HG03354 (cell line): ENCODE measurements at regions not wholly inside any gene's neighbourhood (a gene's known extent, or its start where the extent isn't known, plus 50 kb on each side); places are given as distances from the start of the nearest gene placed in this dataset.

Source experiments
- ATAC-seq: cut with Tn5 transposase; IDR thresholded peaks from one replicate; pipeline ENCODE4 v1.9.1; 2021; ENCODE audit warnings: mild to moderate bottlenecking; ENCODE audit not compliant: unreplicated experiment, poor library complexity, severe bottlenecking

DNA sequence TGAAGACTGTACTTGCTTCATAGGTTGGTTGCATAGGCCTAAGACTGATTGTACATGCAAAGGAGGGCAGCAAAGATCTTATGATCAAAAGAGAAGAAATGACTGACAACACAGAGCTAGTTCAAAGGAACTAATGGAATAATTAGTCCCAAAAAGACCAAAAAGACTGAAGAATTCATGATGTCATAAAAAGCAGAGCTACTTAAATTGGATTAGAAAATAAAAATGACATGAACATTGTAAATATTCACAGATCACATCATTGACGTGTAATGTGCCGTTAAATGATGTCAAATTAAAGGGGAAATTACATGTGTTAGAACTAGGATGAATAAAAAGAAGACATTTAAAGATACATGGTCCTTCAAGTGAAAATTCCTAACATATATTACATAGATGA is 616.8 kb downstream of the NR4A2 start:
- ATAC-seq: no peak

DNA sequence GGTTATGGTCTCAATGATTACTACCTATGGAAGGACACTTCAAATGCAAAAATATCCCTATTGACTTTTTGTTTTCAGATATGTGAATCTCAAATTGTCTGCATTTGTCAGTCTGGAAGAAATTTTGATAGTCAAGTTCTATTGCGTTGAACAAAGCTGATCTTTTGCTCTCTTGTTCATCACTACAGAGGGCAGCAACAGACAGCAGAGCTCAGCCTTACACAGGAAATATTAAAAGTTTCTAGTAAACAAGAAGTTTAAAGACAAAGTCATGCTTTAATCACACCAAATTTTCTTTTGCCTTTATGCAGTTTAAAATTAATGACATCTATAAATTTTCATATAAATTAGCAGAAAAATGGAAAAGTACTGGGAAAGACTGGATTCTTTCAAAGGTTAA is 617.5 kb downstream of the NR4A2 start:
- ATAC-seq: no peak

GRCh38 chr2:155708071-155708470 is 624.5 kb downstream of the NR4A2 start:
- ATAC-seq: no peak

GRCh38 chr2:155703917-155704316 is 628.6 kb downstream of the NR4A2 start:
- ATAC-seq: no peak

DNA sequence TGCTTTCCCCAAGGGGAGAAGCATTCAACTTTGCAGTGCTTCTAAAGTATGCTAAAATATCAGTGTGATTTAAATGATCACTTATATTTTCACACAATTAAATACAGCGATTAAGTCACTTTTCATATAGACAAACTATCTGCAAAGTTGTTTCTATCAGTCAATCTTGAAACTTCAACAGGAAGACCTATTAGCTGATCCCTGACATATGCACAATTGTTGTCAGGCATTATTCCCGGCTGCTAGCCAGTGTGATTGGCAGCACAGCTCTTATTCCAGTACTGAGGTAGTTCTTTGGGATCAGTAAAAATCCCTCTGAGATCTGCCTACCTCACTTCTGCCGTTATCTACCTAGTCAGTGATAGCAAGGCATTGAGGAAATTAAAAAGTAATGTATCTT is 629.5 kb downstream of the NR4A2 start:
- ATAC-seq: no peak

GRCh38 chr2:155701721-155702120 is 630.8 kb downstream of the NR4A2 start:
- no peak for ATAC-seq

DNA sequence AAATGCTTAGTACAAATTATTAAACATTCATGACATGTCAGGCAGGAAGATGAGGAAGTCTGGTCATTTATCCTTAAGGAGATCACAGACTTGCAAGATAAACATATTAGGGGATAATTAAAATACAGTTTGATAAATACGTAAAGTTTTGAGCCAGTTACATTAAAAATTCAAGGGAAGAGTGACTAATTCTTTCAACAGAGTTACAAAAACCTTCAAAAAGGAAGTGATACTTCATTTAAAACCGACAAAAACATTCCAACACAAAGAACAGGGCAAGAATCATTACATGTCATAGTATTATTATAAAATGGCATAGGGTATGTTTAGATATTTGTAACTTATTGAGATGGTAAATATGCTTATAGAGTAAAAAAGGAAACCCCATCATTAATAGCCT is 636.0 kb downstream of the NR4A2 start:
- ATAC-seq: no peak

GRCh38 chr2:155695505-155695904 is 637.0 kb downstream of the NR4A2 start:
- ATAC-seq: no peak

GRCh38 chr2:155692856-155693255 is 639.7 kb downstream of the NR4A2 start:
- no peak for ATAC-seq

DNA sequence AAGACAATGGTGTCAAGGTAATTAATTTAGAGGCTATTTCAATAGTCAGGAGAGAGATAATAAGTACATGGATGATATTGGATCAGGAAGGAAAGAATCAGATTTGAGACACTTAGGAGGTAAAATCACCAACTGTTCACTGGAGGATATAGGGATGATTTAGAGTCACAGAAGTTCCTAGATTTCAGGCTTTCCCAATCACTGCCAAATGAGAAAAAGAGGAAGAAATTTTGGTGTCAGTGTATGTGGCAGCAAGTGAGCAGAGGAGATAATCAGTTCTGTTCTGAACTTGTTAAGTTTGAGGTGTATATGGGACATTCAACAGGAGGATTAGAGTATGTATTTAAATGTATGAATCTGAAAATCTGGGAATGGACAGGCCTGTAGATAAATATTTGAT is 640.4 kb downstream of the NR4A2 start:
- no peak for ATAC-seq

- ATAC-seq: peak; percentile 75
Measured at GRCh38 chr2:155690785-155691184, 641.7 kb downstream of the NR4A2 start.

GRCh38 chr2:155689791-155690190 is 642.7 kb downstream of the NR4A2 start:
- ATAC-seq: no peak

- no peak for ATAC-seq
Measured at GRCh38 chr2:155687181-155687580, 645.3 kb downstream of the NR4A2 start.

DNA sequence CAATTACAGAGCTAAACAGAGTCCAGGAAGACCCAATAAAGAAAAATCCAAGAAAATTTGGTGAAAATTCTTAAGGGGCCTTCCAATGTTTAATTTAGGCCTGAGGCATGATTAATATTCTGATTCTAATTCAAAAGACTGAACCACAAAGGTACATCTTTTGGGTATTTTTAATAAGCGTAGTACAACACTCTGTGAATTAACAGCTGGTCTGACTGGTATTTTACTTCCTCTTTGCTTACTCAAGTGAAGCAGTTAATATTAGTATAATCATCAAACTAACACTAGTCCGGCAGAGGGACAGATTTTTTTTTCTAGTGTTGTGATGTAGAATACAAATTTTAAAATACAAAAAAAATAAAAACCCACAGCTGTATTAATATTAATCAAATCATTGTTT is 652.9 kb downstream of the NR4A2 start:
- no peak for ATAC-seq

DNA sequence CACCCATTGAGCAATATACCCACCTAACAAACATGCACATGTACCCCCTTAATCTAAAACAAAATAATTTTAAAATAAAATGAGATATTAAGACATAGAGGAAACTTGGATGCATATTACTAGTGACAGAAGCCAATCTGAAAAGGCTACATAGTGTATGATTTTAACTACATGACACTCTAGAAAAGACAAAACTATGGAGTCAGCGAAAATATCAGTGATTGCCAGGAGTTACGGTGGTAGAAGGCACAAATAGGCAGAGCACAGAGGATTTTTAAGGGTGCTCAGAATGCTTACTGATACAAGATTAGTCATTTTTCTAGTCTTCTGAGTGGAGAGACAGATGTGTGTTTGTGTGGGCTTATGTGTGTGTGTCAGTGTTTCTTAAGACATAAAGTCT is 656.6 kb downstream of the NR4A2 start:
- no peak for ATAC-seq

- ATAC-seq: no peak
Measured at GRCh38 chr2:155665704-155666103, 666.8 kb downstream of the NR4A2 start.

DNA sequence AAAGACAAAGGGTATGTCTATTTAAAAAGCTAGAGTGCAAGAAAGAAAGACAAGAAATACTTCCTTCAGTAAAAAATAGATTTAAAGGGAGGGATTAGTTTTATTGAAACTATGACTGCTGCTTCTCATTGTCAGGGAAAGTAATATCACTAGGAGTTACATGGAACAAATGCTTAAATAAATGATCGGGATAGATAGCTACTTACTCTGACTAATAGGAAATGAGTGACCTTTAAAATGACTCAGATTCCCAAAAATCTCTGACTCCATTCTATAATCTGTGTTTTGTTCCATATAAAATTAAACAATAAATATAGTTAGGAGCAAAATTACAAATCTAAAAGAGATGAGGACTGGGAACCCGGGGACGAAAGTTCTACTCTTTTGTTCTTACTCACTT is 669.3 kb downstream of the NR4A2 start:
- no peak for ATAC-seq

DNA sequence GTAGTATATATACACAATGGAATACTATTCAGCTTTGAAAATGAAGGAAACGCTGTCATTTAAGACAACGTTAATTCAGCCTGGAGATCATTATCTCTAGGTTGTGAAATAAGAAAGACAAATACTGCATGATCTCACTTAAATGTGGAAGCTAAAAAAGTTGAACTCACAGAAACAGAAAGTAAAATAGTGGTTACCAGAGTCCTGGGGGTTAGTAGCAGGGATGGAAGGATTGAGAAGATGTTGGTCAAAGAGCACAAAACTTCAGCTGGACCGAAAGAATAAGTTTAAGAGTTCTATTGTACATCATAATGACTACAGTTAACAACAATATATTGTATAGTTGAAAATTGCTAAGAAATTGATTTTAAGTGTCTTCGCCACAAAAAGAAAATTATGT is 670.3 kb downstream of the NR4A2 start:
- no peak for ATAC-seq

- no peak for ATAC-seq
Measured at GRCh38 chr2:155653176-155653575, 679.3 kb downstream of the NR4A2 start.

- ATAC-seq: no peak
Measured at GRCh38 chr2:155651851-155652250, 680.7 kb downstream of the NR4A2 start.

DNA sequence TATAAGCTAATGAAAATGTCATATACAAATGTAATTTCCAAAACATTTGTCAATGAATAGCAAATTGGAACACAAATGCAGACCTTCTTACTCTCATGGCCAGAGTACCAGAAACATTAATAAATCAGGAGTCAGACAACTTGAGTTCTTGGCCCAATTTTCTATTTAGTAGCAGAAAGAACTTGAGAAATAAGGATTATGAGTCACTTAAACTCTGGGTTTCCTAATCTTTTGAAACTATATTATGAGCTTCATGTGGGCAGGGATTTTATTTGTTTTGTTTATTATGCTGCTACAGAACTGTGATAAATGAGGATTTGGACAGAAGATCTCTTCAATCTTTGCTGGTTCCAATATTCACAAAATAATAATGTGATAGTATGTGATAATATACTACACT is 686.7 kb downstream of the NR4A2 start:
- ATAC-seq: no peak

DNA sequence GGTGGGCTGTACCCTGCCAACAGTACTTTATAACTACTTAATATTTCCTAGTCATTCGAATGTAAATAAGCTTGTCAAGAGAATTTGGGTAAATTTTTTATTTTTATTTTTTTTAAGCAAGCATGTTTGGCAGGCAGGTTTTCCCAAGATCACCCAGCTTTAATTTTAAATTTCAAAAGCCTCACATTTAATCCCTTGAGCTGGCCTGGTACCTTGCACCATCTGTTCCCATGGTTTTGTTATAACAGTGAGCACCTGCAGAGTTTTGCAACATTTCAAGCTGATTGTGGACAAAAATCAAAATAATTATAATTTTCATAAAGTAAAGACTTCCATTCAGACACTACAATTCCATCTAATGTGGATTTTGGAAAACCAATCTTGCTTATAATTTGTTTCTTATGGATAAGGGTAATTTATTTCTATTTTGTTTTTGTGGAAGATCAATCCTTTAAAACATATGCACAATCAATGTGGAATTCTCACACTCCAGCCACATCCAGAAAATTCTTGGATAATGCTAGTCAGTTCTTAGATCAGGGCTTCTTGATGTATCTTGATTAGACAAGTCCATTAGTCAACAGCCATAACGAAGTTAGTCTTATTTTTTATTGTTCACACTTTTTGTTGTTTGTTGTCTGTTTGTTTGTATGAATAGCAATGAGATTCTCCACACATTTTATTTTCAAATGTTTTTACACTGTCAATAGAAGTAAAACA is 689.3 kb downstream of the NR4A2 start:
- no peak for ATAC-seq
